ENCODE measurements at regions not wholly inside any gene's neighbourhood (a gene's known extent, or its start where the extent isn't known, plus 50 kb on each side); places are given as distances from the start of the nearest gene placed in this dataset.

DNA sequence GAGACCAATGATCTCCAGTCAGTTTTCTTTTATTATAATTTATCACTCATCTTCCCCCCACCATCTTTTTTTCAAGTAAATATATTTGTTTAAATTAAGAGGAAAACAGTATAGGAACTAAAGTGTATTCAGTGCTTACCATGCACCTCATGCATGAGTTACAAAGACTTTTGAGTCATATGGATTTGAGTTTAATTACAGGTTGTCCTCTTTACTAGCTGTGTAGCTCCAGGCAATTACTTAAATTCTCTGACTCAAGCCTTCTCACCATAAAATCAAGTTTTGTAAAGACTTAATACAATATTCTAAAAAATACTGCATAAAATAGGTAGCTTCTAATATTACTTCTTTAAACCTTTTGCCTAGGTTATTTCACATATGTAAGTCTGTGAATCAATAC lies 251.3 kb downstream of the SLC16A7 start:
- Histone ChIP-seq H3K27me3 (ENCODE audit: insufficient read depth, low read depth, low read length) (no peaks in the 10 kb centered on the region), H4K20me1 (ENCODE audit: insufficient read depth) (no peaks in the 10 kb centered on the region), H3K27ac (ENCODE audit: low read length) (no peak overlapping the region), H2AFZ (ENCODE audit: low read depth, low read length) (no peak overlapping the region), H3K4me3 (ENCODE audit: low read length) (no peak overlapping the region), H3K4me2 (ENCODE audit: low read length) (no peak overlapping the region), H3F3A (ENCODE audit: insufficient read depth, low read length, poor library complexity, severe bottlenecking) (no peaks in the 10 kb centered on the region), H3K9ac (ENCODE audit: low read length) (no peak overlapping the region), H3K9me2 (ENCODE audit: insufficient read depth, low read length) (no peaks in the 10 kb centered on the region), H3K9me3 (ENCODE audit: low read length) (no peaks in the 10 kb centered on the region), H3K79me2 (replicated peaks; ENCODE audit: insufficient read depth, low read length) (no peaks in the 10 kb centered on the region), H3K36me3 (ENCODE audit: insufficient read depth, low read length) (no peaks in the 10 kb centered on the region)
- TF ChIP-seq, protein P1, sequence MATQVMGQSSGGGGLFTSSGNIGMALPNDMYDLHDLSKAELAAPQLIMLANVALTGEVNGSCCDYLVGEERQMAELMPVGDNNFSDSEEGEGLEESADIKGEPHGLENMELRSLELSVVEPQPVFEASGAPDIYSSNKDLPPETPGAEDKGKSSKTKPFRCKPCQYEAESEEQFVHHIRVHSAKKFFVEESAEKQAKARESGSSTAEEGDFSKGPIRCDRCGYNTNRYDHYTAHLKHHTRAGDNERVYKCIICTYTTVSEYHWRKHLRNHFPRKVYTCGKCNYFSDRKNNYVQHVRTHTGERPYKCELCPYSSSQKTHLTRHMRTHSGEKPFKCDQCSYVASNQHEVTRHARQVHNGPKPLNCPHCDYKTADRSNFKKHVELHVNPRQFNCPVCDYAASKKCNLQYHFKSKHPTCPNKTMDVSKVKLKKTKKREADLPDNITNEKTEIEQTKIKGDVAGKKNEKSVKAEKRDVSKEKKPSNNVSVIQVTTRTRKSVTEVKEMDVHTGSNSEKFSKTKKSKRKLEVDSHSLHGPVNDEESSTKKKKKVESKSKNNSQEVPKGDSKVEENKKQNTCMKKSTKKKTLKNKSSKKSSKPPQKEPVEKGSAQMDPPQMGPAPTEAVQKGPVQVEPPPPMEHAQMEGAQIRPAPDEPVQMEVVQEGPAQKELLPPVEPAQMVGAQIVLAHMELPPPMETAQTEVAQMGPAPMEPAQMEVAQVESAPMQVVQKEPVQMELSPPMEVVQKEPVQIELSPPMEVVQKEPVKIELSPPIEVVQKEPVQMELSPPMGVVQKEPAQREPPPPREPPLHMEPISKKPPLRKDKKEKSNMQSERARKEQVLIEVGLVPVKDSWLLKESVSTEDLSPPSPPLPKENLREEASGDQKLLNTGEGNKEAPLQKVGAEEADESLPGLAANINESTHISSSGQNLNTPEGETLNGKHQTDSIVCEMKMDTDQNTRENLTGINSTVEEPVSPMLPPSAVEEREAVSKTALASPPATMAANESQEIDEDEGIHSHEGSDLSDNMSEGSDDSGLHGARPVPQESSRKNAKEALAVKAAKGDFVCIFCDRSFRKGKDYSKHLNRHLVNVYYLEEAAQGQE (IDR thresholded peaks at IDR 0.05; ENCODE audit: borderline replicate concordance) = no peak
- TF ChIP-seq POLR2AphosphoS5 (IDR thresholded peaks at IDR 0.05) = no peak

DNA sequence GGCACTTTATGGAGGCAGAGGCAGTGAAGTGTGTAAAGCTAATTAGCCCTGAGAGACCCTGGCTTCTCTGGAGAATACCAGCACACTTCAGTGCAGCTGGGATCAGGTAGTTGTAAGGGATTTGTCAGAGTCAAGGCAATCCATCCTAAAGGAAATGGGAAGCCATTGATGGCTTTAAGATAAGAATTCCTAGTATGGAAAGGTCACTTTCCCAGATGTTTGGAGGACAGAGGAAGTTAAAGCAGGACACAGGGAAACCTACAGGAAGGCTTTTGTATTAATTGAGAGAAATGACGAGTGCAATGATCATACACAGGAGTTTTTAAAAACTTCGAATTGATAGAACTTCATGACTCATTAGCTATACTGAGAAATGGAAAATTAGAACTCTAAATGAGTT lies 254.4 kb downstream of the SLC16A7 start:
- no peaks in the 10 kb centered on the region for H3K27me3 ChIP-seq (ENCODE audit: insufficient read depth, low read depth, low read length)
- no peaks in the 10 kb centered on the region for H4K20me1 ChIP-seq (ENCODE audit: insufficient read depth)
- H2AFZ ChIP-seq (ENCODE audit: low read depth, low read length) = no peak overlapping the region
- no peaks in the 10 kb centered on the region for H3F3A ChIP-seq (ENCODE audit: insufficient read depth, low read length, poor library complexity, severe bottlenecking)
- no peak overlapping the region for H3K27ac ChIP-seq (ENCODE audit: low read length)
- no peak for TF ChIP-seq EZH2 (IDR thresholded peaks at IDR 0.05; ENCODE audit: borderline replicate concordance, insufficient read depth, low read length, poor library complexity, severe bottlenecking)
- no peak for TF ChIP-seq TAF1 (IDR thresholded peaks at IDR 0.05; ENCODE audit: low read depth)
- TF ChIP-seq MXI1 (conservative IDR thresholded peaks at IDR 0.05; ENCODE audit: poor library complexity, severe bottlenecking) = no peak
- H3K36me3 ChIP-seq (ENCODE audit: insufficient read depth, low read length) = no peaks in the 10 kb centered on the region
- H3K9ac ChIP-seq (ENCODE audit: low read length) = no peak overlapping the region
- H3K79me2 ChIP-seq (replicated peaks; ENCODE audit: insufficient read depth, low read length) = no peaks in the 10 kb centered on the region
- H3K4me3 ChIP-seq (ENCODE audit: low read length) = no peak overlapping the region
- no peaks in the 10 kb centered on the region for H3K9me3 ChIP-seq (ENCODE audit: low read length)
- H3K4me2 ChIP-seq (ENCODE audit: low read length) = no peak overlapping the region
- no peaks in the 10 kb centered on the region for H3K9me2 ChIP-seq (ENCODE audit: insufficient read depth, low read length)

DNA sequence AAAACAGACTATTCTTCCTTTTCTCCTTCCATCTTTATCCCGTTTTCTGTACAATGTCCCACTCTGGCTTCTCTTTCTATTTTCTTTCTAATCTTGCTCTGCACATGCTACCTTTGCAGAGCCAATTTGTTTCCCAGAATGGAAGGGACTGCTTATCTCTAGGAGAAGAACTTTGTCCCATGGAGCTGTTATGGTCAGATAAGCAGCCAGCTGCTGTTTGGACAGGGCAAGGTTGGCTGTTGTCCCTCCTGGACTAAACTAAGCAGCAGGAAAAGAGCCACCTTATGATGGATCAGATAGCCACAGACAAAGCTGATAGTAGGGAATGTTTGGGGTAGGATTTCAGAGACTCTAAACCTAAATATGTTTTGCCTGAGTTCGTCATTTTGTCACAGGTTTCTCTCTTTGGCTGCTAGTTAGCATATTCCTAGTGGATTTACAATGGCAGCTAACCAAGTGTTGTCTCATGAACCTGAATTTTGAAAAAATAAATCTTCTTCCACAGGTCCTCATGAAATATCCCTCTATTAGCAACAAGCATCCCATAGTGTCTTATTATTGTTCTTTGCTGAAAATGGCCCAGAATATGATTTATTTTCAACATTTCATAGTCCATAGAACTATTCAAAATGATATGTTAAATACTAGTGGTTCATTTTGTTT lies 262.8 kb downstream of the SLC16A7 start:
- no peaks in the 10 kb centered on the region for H3K9me2 ChIP-seq (ENCODE audit: insufficient read depth, low read length)
- no peaks in the 10 kb centered on the region for H3F3A ChIP-seq (ENCODE audit: insufficient read depth, low read length, poor library complexity, severe bottlenecking)
- H3K36me3 ChIP-seq (ENCODE audit: insufficient read depth, low read length) = no peaks in the 10 kb centered on the region
- no peaks in the 10 kb centered on the region for H3K27me3 ChIP-seq (ENCODE audit: insufficient read depth, low read depth, low read length)
- H3K27ac ChIP-seq (ENCODE audit: low read length) = no peak overlapping the region
- H2AFZ ChIP-seq (ENCODE audit: low read depth, low read length) = no peak overlapping the region
- no peak for TF ChIP-seq RAD21 (conservative IDR thresholded peaks at IDR 0.05)
- no peak for TF ChIP-seq TAF1 (IDR thresholded peaks at IDR 0.05; ENCODE audit: low read depth)
- TF ChIP-seq, protein P1 (IDR thresholded peaks at IDR 0.05; ENCODE audit: borderline replicate concordance) = no peak
- TF ChIP-seq, protein P2, sequence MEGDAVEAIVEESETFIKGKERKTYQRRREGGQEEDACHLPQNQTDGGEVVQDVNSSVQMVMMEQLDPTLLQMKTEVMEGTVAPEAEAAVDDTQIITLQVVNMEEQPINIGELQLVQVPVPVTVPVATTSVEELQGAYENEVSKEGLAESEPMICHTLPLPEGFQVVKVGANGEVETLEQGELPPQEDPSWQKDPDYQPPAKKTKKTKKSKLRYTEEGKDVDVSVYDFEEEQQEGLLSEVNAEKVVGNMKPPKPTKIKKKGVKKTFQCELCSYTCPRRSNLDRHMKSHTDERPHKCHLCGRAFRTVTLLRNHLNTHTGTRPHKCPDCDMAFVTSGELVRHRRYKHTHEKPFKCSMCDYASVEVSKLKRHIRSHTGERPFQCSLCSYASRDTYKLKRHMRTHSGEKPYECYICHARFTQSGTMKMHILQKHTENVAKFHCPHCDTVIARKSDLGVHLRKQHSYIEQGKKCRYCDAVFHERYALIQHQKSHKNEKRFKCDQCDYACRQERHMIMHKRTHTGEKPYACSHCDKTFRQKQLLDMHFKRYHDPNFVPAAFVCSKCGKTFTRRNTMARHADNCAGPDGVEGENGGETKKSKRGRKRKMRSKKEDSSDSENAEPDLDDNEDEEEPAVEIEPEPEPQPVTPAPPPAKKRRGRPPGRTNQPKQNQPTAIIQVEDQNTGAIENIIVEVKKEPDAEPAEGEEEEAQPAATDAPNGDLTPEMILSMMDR (IDR thresholded peaks at IDR 0.05; ENCODE audit: poor library complexity, severe bottlenecking) = no peak
- TF ChIP-seq POLR2AphosphoS5 (IDR thresholded peaks at IDR 0.05) = no peak
- TF ChIP-seq MXI1 (conservative IDR thresholded peaks at IDR 0.05; ENCODE audit: poor library complexity, severe bottlenecking) = no peak
- TF ChIP-seq SMC3 (conservative IDR thresholded peaks at IDR 0.05; ENCODE audit: poor library complexity) = no peak
- TF ChIP-seq EP300 (conservative IDR thresholded peaks at IDR 0.05; ENCODE audit: poor library complexity, severe bottlenecking) = no peak
- no peak for TF ChIP-seq EZH2 (IDR thresholded peaks at IDR 0.05; ENCODE audit: borderline replicate concordance, insufficient read depth, low read length, poor library complexity, severe bottlenecking)
- H3K79me2 ChIP-seq (replicated peaks; ENCODE audit: insufficient read depth, low read length) = no peaks in the 10 kb centered on the region
- H3K9ac ChIP-seq (ENCODE audit: low read length) = no peak overlapping the region
- no peak overlapping the region for H3K4me3 ChIP-seq (ENCODE audit: low read length)
- H4K20me1 ChIP-seq (ENCODE audit: insufficient read depth) = no peaks in the 10 kb centered on the region
- no peak overlapping the region for H3K4me2 ChIP-seq (ENCODE audit: low read length)
- no peaks in the 10 kb centered on the region for H3K9me3 ChIP-seq (ENCODE audit: low read length)

Measured in neural cell (in vitro differentiated cells).